IMR-90 (cell line): ENCODE measurements at regions not wholly inside any gene's neighbourhood (a gene's known extent, or its start where the extent isn't known, plus 50 kb on each side); places are given as distances from the start of the nearest gene placed in this dataset.

Experiments used
- ATAC-seq: fragments of 200-7000 bp; cut with Tn5 transposase; 2 replicates; pipeline ENCODE4 v1.9.1; 2020; ENCODE audit warnings: low read depth, mild to moderate bottlenecking, moderate library complexity
- BruUV-seq: library from RNA; stranded (reverse); fragments of 400-500 nt; replicated peaks from 2 replicates; lab custom pipeline; 2021; lab: Mats Ljungman, UMichigan
- CTCF ChIA-PET: fragments of 300-600 bp; formaldehyde crosslinking; extraction: SDS; loops from one replicate; lab custom pipeline; 2021; ENCODE audit warnings: antibody characterized with exemption; lab: Yijun Ruan, JAX
- POLR2A ChIA-PET: fragments of 300-600 bp; sonication (Branson Sonifier 250); formaldehyde crosslinking; loops from one replicate; lab custom pipeline; 2022; ENCODE audit warnings: antibody characterized with exemption; ENCODE audit not compliant: unreplicated experiment; lab: Charles Lee
- DNase-seq: peaks from one replicate; pipeline ENCODE4 v3.0.0; 2013
- H2AFZ ChIP-seq: replicated peaks from 2 replicates; pipeline ENCODE3; 2013; ENCODE audit warnings: low read length, mild to moderate bottlenecking; ENCODE audit not compliant: poor library complexity
- H2AK5ac ChIP-seq: 2 replicates; pipeline ENCODE4 v1.6.1; 2013; ENCODE audit warnings: low read depth, low read length, inconsistent platforms
- H2AK9ac ChIP-seq: replicated peaks from 2 replicates; pipeline ENCODE3; 2013; ENCODE audit warnings: mild to moderate bottlenecking, low read depth, low read length, moderate library complexity; ENCODE audit not compliant: poor library complexity
- H2BK120ac ChIP-seq: 2 replicates; pipeline ENCODE4 v1.6.1; 2013; ENCODE audit warnings: low read depth, low read length, inconsistent platforms
- H2BK15ac ChIP-seq: 3 replicates; pipeline ENCODE4 v1.6.1; 2013; ENCODE audit warnings: low read depth, low read length, inconsistent platforms
- H2BK20ac ChIP-seq: 2 replicates; pipeline ENCODE4 v1.6.1; 2013; ENCODE audit warnings: low read depth, mild to moderate bottlenecking, inconsistent platforms, low read length, moderate library complexity
- H2BK5ac ChIP-seq: 2 replicates; pipeline ENCODE4 v1.6.1; 2013; ENCODE audit warnings: mild to moderate bottlenecking, low read depth, low read length, inconsistent platforms; ENCODE audit not compliant: poor library complexity, severe bottlenecking
- H3K14ac ChIP-seq: replicated peaks from 2 replicates; pipeline ENCODE4 v1.6.1; 2013; ENCODE audit warnings: low read depth, low read length, inconsistent platforms
- H3K18ac ChIP-seq: 2 replicates; pipeline ENCODE4 v1.6.1; 2013; ENCODE audit warnings: low read depth, low read length, control low read depth
- H3K23ac ChIP-seq: 2 replicates; pipeline ENCODE4 v1.6.1; 2013; ENCODE audit warnings: low read depth, low read length, inconsistent platforms
- H3K27ac ChIP-seq: 2 replicates; pipeline ENCODE4 v1.5.1; 2013; ENCODE audit warnings: mild to moderate bottlenecking, control low read depth, low read length; ENCODE audit not compliant: insufficient read depth
- H3K27me3 ChIP-seq: 2 replicates; pipeline ENCODE4 v1.6.1; 2013; ENCODE audit warnings: low read length; ENCODE audit not compliant: control insufficient read depth, insufficient read depth
- H3K36me3 ChIP-seq: 2 replicates; pipeline ENCODE4 v1.6.1; 2013; ENCODE audit warnings: low read length, mixed read lengths; ENCODE audit not compliant: control insufficient read depth, insufficient read depth
- H3K4ac ChIP-seq: 2 replicates; pipeline ENCODE4 v1.6.1; 2013; ENCODE audit warnings: low read depth, low read length, inconsistent platforms
- H3K4me1 ChIP-seq: 2 replicates; pipeline ENCODE4 v1.6.1; 2013; ENCODE audit warnings: low read length, mixed read lengths; ENCODE audit not compliant: control insufficient read depth, insufficient read depth
- H3K4me2 ChIP-seq: 2 replicates; pipeline ENCODE4 v1.6.1; 2013; ENCODE audit warnings: low read depth, mild to moderate bottlenecking, control low read depth, low read length, moderate library complexity
- H3K4me3 ChIP-seq: 2 replicates; pipeline ENCODE4 v1.5.1; 2013; ENCODE audit warnings: low read depth, mild to moderate bottlenecking, control low read depth, low read length, moderate library complexity; ENCODE audit not compliant: insufficient read depth
- H3K56ac ChIP-seq: 2 replicates; pipeline ENCODE4 v1.6.1; 2013; ENCODE audit warnings: low read length, inconsistent platforms; ENCODE audit not compliant: insufficient read depth; ENCODE audit errors: extremely low read depth
- H3K79me1 ChIP-seq, 2 experiments: 2 replicates each; pipeline ENCODE4 v1.6.1; 2013; ENCODE audit warnings: low read length in 2 of 2, inconsistent platforms in 1 of 2, low read depth in 1 of 2
- H3K9ac ChIP-seq: 2 replicates; pipeline ENCODE4 v1.6.1; 2013; ENCODE audit warnings: low read depth, low read length, control low read depth
- H3K9me1 ChIP-seq: 2 replicates; pipeline ENCODE4 v1.6.1; 2013; ENCODE audit warnings: low read length, inconsistent platforms; ENCODE audit not compliant: insufficient read depth
- H3K9me3 ChIP-seq: 2 replicates; pipeline ENCODE4 v1.6.1; 2013; ENCODE audit warnings: low read length; ENCODE audit not compliant: control insufficient read depth, insufficient read depth
- H4K20me1 ChIP-seq: 2 replicates; pipeline ENCODE4 v1.6.1; 2013; ENCODE audit warnings: low read length, inconsistent platforms; ENCODE audit not compliant: insufficient read depth
- H4K5ac ChIP-seq: 2 replicates; pipeline ENCODE4 v1.6.1; 2013; ENCODE audit warnings: mild to moderate bottlenecking, low read depth, low read length, control low read depth
- H4K8ac ChIP-seq, 2 experiments: 2 replicates each; pipeline ENCODE4 v1.6.1; 2013; ENCODE audit warnings: low read depth in 2 of 2, low read length in 2 of 2, control low read depth in 1 of 2, inconsistent platforms in 1 of 2
- H4K91ac ChIP-seq: 2 replicates; pipeline ENCODE4 v1.6.1; 2013; ENCODE audit warnings: low read depth, low read length, inconsistent platforms; ENCODE audit not compliant: insufficient read depth
- FOS ChIP-seq: fragments of 150-350 bp; IDR thresholded peaks from 2 replicates; pipeline ENCODE4 v1.6.1; 2016; ENCODE audit warnings: low read depth, low read length
- NFE2L2 ChIP-seq: fragments of 150-350 bp; IDR thresholded peaks from 2 replicates; pipeline ENCODE4 v1.6.1; 2016; ENCODE audit warnings: low read depth, mild to moderate bottlenecking, low read length
- RCOR1 ChIP-seq: IDR thresholded peaks from 2 replicates; pipeline ENCODE4 v1.6.1; 2012; ENCODE audit warnings: mild to moderate bottlenecking, low read length, improper control_type of control experiment; ENCODE audit not compliant: insufficient replicate concordance
- WGBS, 2 experiments: methylation state at CpG; one replicate each; pipeline versions ENCODE4 v1.1.5 to v1.1.7; 2013; ENCODE audit warnings: missing lambda C conversion rate in 2 of 2; ENCODE audit not compliant: insufficient read length in 1 of 2; ENCODE audit errors: extremely low coverage in 2 of 2; 5-methylcytosine and 5-hydroxymethylcytosine counted together
- dilution Hi-C: fragments of 300-500 bp; cut with HindIII; formaldehyde crosslinking; loops from one replicate; pipeline ENCODE4 v1.14.3; 2018; ENCODE audit warnings: low sequenced_read_pairs; ENCODE audit not compliant: unreplicated experiment
- in situ Hi-C: fragments of 300-500 bp; cut with MboI; formaldehyde crosslinking; loops from 3 replicates; pipeline ENCODE4 v1.14.3; 2019; ENCODE audit warnings: low sequenced_read_pairs, inconsistent platforms, mixed read lengths
- intact Hi-C: fragments of 100-400 bp; cut with micrococcal nuclease; formaldehyde crosslinking; loops from 2 replicates; pipeline ENCODE4 v1.10.0; 2022
- TF ChIP-seq, protein P1 (sequence below): conservative IDR thresholded peaks from 2 replicates; pipeline ENCODE4 v1.5.1; 2012; ENCODE audit warnings: mild to moderate bottlenecking, low read depth, low read length, improper control_type of control experiment
- TF ChIP-seq, protein P2 (sequence below): fragments of 150-350 bp; IDR thresholded peaks from 2 replicates; pipeline ENCODE4 v1.6.1; 2016; ENCODE audit warnings: low read depth, mild to moderate bottlenecking, low read length, moderate library complexity, borderline replicate concordance

DNA sequence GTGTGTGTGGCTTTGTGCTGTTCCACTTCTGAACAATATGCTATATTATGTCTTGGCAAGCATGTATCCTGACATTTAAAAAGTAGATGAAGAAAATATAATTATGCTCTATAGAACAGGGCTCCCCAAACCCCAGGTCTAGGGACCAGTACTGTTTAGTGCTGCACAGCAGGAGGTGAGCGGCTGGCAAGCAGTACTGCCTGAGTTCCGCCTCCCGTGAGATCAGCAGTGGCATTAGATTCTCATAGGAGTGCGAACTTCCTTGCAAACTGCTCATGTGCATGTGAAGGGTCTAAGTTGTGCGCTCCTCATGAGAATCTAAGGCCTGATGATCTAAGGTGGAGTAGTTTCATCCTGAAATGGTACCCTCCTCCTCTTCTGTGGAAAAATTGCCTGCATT is 979.1 kb upstream of the CTNND2 start:
- H3K36me3 ChIP-seq, result no peaks in the 10 kb centered on the region
- intact Hi-C loops (no loop called here), dilution Hi-C loops (no loop called here), in situ Hi-C loops (no loop called here)
- WGBS, 2 experiments, result 60% methylated on average over 3 of the region's 5 CpGs; no CpG with 5 or more reads in 1 of the 2 experiments
- TF ChIP-seq RCOR1, result no peak
- TF ChIP-seq, protein P1, sequence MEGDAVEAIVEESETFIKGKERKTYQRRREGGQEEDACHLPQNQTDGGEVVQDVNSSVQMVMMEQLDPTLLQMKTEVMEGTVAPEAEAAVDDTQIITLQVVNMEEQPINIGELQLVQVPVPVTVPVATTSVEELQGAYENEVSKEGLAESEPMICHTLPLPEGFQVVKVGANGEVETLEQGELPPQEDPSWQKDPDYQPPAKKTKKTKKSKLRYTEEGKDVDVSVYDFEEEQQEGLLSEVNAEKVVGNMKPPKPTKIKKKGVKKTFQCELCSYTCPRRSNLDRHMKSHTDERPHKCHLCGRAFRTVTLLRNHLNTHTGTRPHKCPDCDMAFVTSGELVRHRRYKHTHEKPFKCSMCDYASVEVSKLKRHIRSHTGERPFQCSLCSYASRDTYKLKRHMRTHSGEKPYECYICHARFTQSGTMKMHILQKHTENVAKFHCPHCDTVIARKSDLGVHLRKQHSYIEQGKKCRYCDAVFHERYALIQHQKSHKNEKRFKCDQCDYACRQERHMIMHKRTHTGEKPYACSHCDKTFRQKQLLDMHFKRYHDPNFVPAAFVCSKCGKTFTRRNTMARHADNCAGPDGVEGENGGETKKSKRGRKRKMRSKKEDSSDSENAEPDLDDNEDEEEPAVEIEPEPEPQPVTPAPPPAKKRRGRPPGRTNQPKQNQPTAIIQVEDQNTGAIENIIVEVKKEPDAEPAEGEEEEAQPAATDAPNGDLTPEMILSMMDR, result no peak
- TF ChIP-seq NFE2L2, result no peak
- no peak for TF ChIP-seq FOS
- TF ChIP-seq, protein P2, sequence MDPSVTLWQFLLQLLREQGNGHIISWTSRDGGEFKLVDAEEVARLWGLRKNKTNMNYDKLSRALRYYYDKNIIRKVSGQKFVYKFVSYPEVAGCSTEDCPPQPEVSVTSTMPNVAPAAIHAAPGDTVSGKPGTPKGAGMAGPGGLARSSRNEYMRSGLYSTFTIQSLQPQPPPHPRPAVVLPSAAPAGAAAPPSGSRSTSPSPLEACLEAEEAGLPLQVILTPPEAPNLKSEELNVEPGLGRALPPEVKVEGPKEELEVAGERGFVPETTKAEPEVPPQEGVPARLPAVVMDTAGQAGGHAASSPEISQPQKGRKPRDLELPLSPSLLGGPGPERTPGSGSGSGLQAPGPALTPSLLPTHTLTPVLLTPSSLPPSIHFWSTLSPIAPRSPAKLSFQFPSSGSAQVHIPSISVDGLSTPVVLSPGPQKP, result no peak
- ChIA-PET CTCF (no interaction called here), POLR2A (no interaction called here)
- no peak overlapping the region for H3K23ac ChIP-seq
- H2AFZ ChIP-seq, result no peak overlapping the region
- H3K4ac ChIP-seq, result no peak overlapping the region
- no peak overlapping the region for H4K91ac ChIP-seq
- no peak overlapping the region for H3K27ac ChIP-seq
- no peak for DNase-seq
- H3K56ac ChIP-seq, result no peak overlapping the region
- no peaks in the 10 kb centered on the region; the same call in 1 of the 2 replicates for H3K9me3 ChIP-seq
- H3K4me3 ChIP-seq, result no peak overlapping the region
- H2BK15ac ChIP-seq, result no peak overlapping the region
- no peak overlapping the region for H3K18ac ChIP-seq
- no peak overlapping the region for H3K4me2 ChIP-seq
- H2AK9ac ChIP-seq, result no peak overlapping the region
- BruUV-seq, result no TSS peak
- ATAC-seq, result no peak
- H4K5ac ChIP-seq, result no peak overlapping the region
- H3K27me3 ChIP-seq, result no peaks in the 10 kb centered on the region
- no peak overlapping the region for H2BK20ac ChIP-seq
- H4K20me1 ChIP-seq, result no peaks in the 10 kb centered on the region
- H4K8ac ChIP-seq, result no peak overlapping the region
- H3K4me1 ChIP-seq, result no peaks in the 10 kb centered on the region
- no peak overlapping the region for H3K14ac ChIP-seq
- H3K9me1 ChIP-seq, result no peaks in the 10 kb centered on the region
- H2BK120ac ChIP-seq, result no peak overlapping the region
- H2AK5ac ChIP-seq, result no peak overlapping the region
- H3K79me1 ChIP-seq, result no peaks in the 10 kb centered on the region
- no peak overlapping the region for H3K9ac ChIP-seq
- H2BK5ac ChIP-seq, result no peak overlapping the region
